Superior temporal gyrus (tissue), 1 donor: ENCODE measurements at regions not wholly inside any gene's neighbourhood (a gene's known extent, or its start where the extent isn't known, plus 50 kb on each side); places are given as distances from the start of the nearest gene placed in this dataset.
A peak's percentile ranks its signal among the peaks of the same experiment; 100 is the strongest.

ENCODE experiments used
- DNase-seq: peaks from one replicate; pipeline ENCODE4 v3.0.0-alpha.2; 2016; ENCODE audit errors: extremely low spot score

GRCh38 chr10:131706952-131707351 is 193.9 kb upstream of the PPP2R2D start:
- DNase-seq: no peak

- no peak for DNase-seq
These were observed 192.5 kb upstream of the PPP2R2D start for GRCh38 chr10:131708225-131708880.

GRCh38 chr10:131710142-131710861 is 190.5 kb upstream of the PPP2R2D start:
- DNase-seq: no peak

GRCh38 chr10:131722121-131722520 is 178.7 kb upstream of the PPP2R2D start:
- no peak for DNase-seq

- DNase-seq: no peak
These were observed 178.1 kb upstream of the PPP2R2D start for GRCh38 chr10:131722525-131723264.

- no peak for DNase-seq
These were observed 177.3 kb upstream of the PPP2R2D start for GRCh38 chr10:131723297-131724168.

- DNase-seq: no peak
These were observed 176.7 kb upstream of the PPP2R2D start for GRCh38 chr10:131724169-131724545.

- no peak for DNase-seq
These were observed 175.8 kb upstream of the PPP2R2D start for GRCh38 chr10:131724891-131725580.

GRCh38 chr10:131725581-131726069 is 175.2 kb upstream of the PPP2R2D start:
- no peak for DNase-seq

- peak; percentile 38 for DNase-seq
These were observed 174.5 kb upstream of the PPP2R2D start for GRCh38 chr10:131726076-131726880.

GRCh38 chr10:131726967-131727366 is 173.8 kb upstream of the PPP2R2D start:
- no peak for DNase-seq

- DNase-seq: no peak
These were observed 173.2 kb upstream of the PPP2R2D start for GRCh38 chr10:131727560-131727959.

- DNase-seq: no peak
These were observed 172.3 kb upstream of the PPP2R2D start for GRCh38 chr10:131728286-131729228.

GRCh38 chr10:131729361-131729760 is 171.4 kb upstream of the PPP2R2D start:
- no peak for DNase-seq

- DNase-seq: no peak
These were observed 170.7 kb upstream of the PPP2R2D start for GRCh38 chr10:131729938-131730660.

GRCh38 chr10:131730771-131731497 is 169.9 kb upstream of the PPP2R2D start:
- no peak for DNase-seq

GRCh38 chr10:131731780-131732630 is 168.8 kb upstream of the PPP2R2D start:
- no peak for DNase-seq
